ENCODE measurements at regions not wholly inside any gene's neighbourhood (a gene's known extent, or its start where the extent isn't known, plus 50 kb on each side); places are given as distances from the start of the nearest gene placed in this dataset.

GRCh38 chr9:86679909-86680308 lies 267.4 kb downstream of the GAS1 start:
- no peak for DNase-seq

- DNase-seq = no peak
These were observed 270.9 kb downstream of the GAS1 start for GRCh38 chr9:86676396-86676795.

DNA sequence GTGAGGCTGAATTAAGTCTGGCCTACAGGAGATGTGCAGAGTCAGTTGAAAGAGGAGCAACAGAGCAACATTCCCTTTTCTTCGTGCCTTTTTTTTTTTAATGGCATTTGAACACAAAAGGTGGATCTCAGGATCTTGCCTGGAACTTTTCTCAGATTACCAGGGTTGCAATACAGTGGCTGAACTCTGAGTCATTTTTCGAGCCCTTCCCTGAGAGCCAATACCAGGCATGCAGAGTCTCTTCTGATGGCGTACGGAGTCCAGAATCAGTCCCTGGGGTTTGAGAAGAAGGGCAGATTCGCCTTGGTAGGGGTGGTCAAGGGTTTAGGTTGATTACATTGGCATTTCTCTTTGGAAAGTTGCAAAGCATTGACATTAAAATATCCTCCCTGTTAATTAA lies 271.5 kb downstream of the GAS1 start:
- DNase-seq = no peak

- no peak for DNase-seq
These were observed 272.8 kb downstream of the GAS1 start for GRCh38 chr9:86674487-86674886.

DNA sequence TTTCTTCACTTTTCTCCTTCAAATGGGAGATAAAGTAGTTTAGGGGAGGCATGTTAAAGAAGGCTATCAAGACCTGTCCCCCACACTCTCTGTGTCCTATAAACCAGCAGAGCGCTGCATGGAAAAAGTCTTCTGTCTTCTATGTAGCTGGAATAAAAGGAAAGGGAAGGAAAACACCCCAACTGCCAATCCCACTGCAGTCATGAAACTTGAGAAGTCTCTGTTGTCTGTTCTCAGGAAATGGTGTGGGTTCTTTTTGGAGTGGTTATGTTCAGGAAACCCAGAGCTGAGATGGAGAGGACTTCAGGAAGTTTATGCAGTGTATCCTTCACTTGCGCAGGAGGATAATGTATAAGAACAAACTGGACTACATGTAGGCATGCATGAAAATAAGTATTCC lies 274.3 kb downstream of the GAS1 start:
- DNase-seq = no peak

- DNase-seq = no peak
These were observed 275.0 kb downstream of the GAS1 start for GRCh38 chr9:86672301-86672700.

- no peak for DNase-seq
These were observed 276.3 kb downstream of the GAS1 start for GRCh38 chr9:86671018-86671417.

DNA sequence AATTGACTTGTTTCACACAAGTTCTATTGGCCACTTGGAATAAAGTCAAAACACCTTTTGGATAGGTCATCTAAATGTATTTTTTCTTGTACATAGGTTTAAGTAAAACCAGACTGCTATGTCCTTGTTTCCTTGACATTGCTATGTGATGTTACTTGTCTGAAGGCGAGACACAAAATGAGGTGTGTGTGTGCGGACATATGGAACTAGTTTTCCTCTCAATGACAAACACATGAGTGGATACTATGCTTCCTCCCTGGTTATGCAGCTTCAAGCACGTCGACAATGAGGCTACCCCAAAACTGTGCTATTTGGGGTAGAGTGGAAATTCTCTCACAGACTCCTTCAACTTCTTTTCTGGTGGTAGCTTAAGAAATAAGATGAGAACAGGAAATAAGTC lies 276.8 kb downstream of the GAS1 start:
- no peak for DNase-seq

DNA sequence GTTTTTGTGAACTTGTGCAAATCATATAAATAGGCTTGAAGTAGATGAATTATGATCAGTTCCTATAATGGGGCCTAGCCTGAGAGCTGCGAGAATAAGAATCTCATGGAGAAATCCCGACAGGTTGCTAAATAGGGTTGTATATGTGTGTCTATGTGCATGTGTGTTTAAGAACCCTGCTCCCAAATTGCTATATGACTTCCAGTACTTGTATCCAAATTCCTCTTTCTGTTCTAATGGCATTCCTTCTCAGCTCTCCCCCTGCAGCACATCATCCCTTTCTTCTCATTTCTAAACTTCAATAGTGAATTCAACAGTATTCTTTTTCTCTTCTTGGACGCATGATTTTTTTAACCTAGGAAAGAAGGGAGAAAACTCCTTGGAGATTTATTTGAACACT lies 277.2 kb downstream of the GAS1 start:
- no peak for DNase-seq

DNA sequence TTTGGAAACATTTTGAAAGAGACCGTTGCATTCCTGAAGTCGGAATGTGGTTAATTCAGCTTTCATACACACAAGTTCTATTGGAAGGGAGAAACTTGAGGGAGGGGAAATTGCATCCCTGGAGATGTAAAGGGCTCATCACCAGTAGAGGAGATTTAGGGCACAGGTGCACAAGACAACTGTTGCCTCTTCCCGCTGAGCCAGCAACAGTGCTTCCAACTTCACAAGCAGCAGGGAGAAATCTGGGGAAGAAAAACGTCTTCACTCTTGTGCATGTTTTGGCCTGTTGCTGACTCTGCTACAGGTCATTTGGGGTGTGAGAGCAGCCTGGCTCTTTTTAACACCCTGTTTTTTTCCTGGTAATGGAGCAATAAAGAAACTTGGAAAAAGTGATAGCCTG lies 277.9 kb downstream of the GAS1 start:
- DNase-seq = no peak

- no peak for DNase-seq
These were observed 278.8 kb downstream of the GAS1 start for GRCh38 chr9:86668488-86668887.

DNA sequence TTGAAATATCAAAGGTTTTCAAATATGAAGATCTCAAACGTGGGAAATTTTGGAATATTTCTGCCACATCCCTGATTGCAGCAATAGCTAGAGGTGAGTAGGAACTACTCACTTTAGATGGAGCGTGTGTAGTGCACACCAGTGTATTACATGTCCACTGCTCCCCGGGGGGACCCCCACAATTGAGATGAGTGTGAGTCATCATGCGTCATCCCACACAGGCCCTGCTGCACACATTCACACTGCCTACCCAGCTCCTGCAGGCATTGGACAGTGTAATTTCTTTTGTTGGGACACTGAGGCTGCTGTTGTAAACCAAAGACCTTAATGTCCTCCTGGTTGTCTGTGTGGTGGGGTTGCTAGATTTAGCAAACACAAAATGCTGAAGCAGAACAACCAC lies 280.0 kb downstream of the GAS1 start:
- no peak for DNase-seq

DNA sequence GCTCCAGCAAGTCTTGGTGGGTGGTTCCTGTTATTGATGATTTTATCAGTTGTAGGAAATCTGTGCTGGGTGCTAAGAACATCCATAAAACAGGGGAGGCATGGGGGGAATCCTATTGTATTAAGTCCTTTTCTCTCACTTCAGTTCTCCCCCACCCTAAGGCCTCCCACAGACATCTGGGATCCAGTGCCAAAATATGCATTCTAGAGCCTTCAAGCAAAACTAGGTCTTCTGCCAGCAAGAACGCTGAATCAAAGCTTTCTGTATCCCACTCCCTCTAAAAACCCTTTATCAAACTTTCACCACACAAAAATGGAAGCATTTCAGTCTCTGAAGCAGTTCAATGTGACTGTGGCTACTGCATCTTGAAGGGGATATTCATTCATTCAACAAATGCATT lies 281.9 kb downstream of the GAS1 start:
- no peak for DNase-seq

DNA sequence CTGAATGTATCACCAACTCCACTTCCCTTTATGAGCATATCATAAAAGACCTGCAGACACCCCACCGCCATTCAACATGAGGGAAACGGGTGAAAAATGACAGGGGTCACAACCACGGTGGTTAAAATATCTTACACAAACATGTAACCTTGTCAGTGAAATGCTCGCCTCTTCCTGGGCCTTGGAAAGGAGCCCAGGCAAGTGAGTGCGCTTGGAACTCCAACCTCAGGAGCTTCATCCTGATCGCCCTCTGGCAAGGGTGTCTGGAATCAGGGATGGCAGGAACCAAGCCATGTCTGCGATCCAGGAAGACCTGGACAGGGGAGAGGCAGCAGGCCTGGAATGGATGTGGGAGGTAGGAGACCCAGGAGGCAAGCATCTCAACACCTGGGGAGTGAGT lies 282.7 kb downstream of the GAS1 start:
- DNase-seq = no peak

DNA sequence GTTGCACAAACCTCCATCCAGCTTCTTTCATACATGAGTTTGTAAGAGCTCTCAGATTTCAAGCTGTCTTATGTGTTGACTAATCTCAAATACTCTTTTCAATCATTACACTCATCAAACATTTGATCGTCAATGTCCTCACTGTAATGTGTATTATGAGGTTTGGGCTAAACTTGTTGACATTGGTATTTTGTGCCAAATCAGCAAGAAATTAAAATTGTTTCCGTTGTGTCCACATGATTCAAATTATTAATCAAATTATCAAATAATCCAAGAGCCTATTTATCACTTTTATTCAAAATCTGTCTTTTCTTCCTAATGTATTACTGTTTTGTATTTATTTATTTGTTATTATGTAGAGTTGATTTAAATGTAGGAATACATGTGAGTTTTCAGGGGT lies 283.4 kb downstream of the GAS1 start:
- no peak for DNase-seq

DNA sequence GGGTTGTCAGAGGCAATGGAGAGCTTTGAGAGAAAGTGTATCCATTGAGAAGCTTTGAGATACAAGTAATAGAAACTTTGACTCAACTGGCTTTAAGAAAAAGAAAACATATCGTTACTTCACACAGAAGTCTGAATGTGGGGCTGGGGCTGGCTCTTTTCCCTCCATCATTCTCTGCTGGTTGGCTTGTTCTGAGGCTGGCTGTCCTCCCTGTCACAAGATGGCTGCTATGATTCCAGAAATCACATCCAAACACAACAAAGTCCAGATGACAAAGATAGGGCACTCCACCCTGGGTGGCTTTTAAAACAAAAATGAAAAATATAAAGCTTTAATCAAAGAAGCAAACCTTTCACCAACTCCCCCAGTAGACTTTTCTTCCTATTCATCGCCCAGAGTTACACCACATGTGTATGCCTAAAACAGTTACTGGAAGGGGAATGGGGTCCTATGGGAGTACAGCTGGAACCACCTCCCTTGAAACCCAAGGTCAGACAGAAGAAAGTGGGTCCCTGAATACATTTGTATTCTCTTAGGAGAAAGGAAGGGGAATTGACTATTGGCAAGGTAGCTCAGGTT lies 284.3 kb downstream of the GAS1 start:
- no peak for DNase-seq

DNA sequence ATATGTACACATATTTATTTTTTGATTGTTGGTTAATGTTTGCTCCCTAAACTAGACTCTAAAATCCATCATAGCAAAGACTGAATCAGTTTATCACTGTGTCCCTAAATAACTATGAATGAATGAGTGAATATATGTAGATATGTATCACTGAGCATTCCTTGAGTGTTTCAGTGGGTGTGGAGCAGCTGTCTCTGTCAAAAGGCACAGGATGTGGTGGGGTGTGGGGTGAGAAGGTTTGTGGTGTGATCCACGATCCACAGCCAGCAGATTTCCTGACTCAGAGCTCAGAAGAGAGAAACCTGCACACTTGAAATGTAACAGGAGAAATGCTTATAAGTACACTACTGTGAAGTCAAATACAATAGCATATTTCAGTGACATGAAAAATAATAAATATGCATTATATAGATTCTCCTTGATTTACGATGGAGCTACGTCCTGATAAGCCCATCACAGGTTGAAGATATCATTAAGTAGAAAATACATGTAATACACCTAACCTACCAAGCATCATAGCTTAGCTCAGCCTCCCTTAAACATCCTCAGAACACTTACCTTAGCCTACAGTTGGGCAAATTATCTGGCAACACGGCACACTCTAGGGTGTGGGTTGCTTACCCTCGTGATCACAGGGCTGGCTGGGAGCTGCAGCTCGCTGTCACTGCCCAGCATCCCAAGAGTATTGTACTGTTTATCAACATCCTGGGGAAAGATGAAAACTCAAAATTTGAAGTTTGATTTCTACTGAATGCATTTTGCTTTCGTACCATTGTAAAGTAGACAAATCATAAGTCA lies 287.0 kb downstream of the GAS1 start:
- peak in 1 of 2 donors; percentile 3 for DNase-seq

GRCh38 chr9:86659413-86660046 lies 287.8 kb downstream of the GAS1 start:
- no peak for DNase-seq

DNA sequence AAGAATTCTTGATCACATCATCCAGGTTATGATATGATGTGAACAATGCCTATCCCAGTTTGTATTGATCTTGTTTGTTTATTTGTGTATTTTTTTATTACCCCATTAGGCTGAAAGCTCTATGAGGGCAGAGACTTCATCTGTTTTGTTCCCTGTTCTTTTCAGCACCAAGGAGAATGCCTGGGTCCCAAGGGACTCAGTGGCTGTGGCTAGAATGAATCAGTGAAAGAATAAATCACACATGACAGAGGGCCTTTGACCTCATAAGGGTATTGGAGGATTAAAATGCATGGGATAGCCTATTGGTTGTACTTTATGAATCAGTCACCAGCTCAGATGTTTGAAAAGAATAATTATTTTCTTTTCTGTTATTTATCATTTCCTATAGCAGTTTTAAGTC lies 292.2 kb downstream of the GAS1 start:
- DNase-seq = no peak

DNA sequence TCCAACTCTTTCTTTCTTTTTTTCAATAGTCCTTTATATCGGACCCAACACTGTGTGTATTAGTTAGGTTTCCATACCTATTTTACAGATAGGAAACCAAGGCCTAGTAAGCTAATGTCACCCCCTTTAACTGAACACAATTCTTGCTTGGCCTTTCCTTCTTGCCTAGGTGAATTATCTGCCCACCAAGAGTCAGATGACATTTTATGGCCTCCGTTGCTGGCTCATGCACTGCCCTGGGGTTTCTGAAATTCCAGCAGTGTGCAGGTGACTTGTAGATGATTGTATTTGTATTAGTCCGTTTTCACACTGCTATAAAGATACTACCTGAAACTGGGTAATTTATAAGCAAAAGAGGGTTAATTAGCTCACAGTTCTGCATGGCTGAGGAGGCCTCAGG lies 293.8 kb downstream of the GAS1 start:
- no peak for DNase-seq

- no peak for DNase-seq
These were observed 294.6 kb downstream of the GAS1 start for GRCh38 chr9:86652736-86653135.

GRCh38 chr9:86649913-86650312 lies 295.7 kb upstream of the TUT7 start:
- no peak for DNase-seq

DNA sequence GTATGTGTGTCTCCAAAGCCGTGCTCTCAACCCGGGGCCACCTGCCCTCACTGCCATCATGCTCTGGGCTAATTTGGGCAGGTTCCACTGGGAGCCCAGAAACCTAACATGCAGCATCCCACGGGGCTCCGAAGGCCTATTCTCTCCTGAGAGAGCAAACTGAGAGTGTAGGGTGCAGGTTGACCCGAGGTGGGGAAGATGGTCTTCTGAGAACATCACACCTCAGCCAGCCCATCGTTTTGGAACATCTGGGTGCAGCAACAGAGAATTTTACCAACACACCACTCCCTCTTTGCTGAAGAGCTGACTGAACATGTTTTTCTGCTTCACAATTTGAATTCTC lies 294.6 kb upstream of the TUT7 start:
- DNase-seq = no peak

DNA sequence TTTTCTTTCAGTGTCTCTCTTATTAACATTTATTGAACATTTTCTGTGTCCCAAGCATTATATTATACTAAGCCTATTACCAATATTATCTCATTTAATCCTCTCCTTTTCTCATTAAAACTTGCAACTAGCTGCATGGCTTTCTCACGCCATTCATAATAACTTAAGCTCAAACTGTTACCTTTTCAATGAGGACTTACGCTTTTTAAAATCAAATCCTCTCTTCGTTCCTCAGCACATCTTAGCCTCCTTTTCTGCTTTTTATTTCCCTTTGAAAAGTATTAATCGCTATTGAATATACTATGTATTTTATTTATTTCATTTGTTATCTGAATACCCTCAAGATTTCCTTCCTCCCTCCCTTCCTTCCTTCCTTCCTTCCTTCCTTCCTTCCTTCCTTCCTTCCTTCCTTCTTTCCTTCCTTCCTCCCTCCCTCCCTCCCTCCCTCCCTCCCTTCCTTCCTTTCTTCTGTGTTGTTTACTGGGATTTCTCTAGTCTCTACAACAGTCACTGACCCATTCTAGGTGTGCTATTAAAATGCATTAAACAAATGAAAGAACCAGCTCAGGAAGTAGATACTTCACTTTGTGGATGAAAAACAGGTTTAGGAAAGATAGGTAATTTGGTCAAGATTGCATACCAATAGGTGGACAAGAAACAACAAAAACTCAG lies 294.1 kb upstream of the TUT7 start:
- DNase-seq = no peak

Data from CD4-positive, alpha-beta T cell treated with Interleukin-1 beta for 1 hour (primary cell).